Activated CD8-positive, alpha-beta T cell treated with anti-CD3 and anti-CD28 coated beads, Interleukin-2, amount 10 ng/mL, durations not matched to agents 7 days and 5 days (primary cell): ENCODE measurements at regions not wholly inside any gene's neighbourhood (a gene's known extent, or its start where the extent isn't known, plus 50 kb on each side); places are given as distances from the start of the nearest gene placed in this dataset.

Experiments
- ATAC-seq: fragments of 150-1000 bp; cut with Tn5 transposase; one replicate; pipeline ENCODE4 v1.10.0; 2021; ENCODE audit warnings: moderate library complexity
- CTCF ChIA-PET: fragments of 350-600 bp; sonication (Branson Sonifier 250); formaldehyde crosslinking; loops from one replicate; lab custom pipeline; 2021; ENCODE audit warnings: antibody characterized with exemption; lab: Charles Lee
- POLR2A ChIA-PET: fragments of 350-600 bp; sonication (Branson Sonifier 250); formaldehyde crosslinking; loops from one replicate; lab custom pipeline; 2021; ENCODE audit warnings: antibody characterized with exemption; lab: Charles Lee
- DNase-seq: peaks from one replicate; pipeline ENCODE4 v3.0.0-alpha.2; 2020
- H3K27ac Mint-ChIP-seq: one replicate; pipeline ENCODE4 v1.8.0; 2021; ENCODE audit warnings: mild to moderate bottlenecking, mixed read lengths
- H3K27me3 Mint-ChIP-seq: one replicate; pipeline ENCODE4 v1.8.0; 2021; ENCODE audit warnings: low read depth, mixed read lengths
- H3K36me3 Mint-ChIP-seq: one replicate; pipeline ENCODE4 v1.8.0; 2021; ENCODE audit warnings: low read depth, mixed read lengths
- H3K4me1 Mint-ChIP-seq: one replicate; pipeline ENCODE4 v1.8.0; 2021; ENCODE audit warnings: low read depth, mixed read lengths
- H3K4me3 Mint-ChIP-seq: one replicate; pipeline ENCODE4 v1.8.0; 2021; ENCODE audit warnings: mild to moderate bottlenecking, mixed read lengths
- H3K9me3 Mint-ChIP-seq: one replicate; pipeline ENCODE4 v1.8.0; 2022; ENCODE audit warnings: mixed read lengths; ENCODE audit not compliant: insufficient read depth

GRCh38 chr14:25122843-25123242 is 72.9 kb upstream of the STXBP6 start:
- Mint-ChIP-seq H3K27ac (no peak overlapping the region), H3K36me3 (no peaks in the 10 kb centered on the region), H3K4me1 (no peaks in the 10 kb centered on the region), H3K27me3 (no peaks in the 10 kb centered on the region), H3K4me3 (no peak overlapping the region), H3K9me3 (no peaks in the 10 kb centered on the region)
- CTCF ChIA-PET, result no interaction called here
- ATAC-seq (no peak), DNase-seq (no peak)
- POLR2A ChIA-PET, result no interaction called here

- H3K4me3 Mint-ChIP-seq, result no peak overlapping the region
- H3K27ac Mint-ChIP-seq, result no peak overlapping the region
- ATAC-seq (no peak), DNase-seq (no peak)
- H3K4me1 Mint-ChIP-seq, result no peaks in the 10 kb centered on the region
- H3K36me3 Mint-ChIP-seq, result no peaks in the 10 kb centered on the region
- no peaks in the 10 kb centered on the region for H3K27me3 Mint-ChIP-seq
- H3K9me3 Mint-ChIP-seq, result no peaks in the 10 kb centered on the region
- CTCF ChIA-PET, result no interaction called here
- POLR2A ChIA-PET, result no interaction called here
These were observed 72.3 kb upstream of the STXBP6 start for GRCh38 chr14:25122211-25122610.

GRCh38 chr14:25121337-25122129 is 71.6 kb upstream of the STXBP6 start:
- Mint-ChIP-seq H3K27ac (no peak overlapping the region), H3K36me3 (no peaks in the 10 kb centered on the region), H3K9me3 (no peaks in the 10 kb centered on the region), H3K4me3 (no peak overlapping the region), H3K27me3 (no peaks in the 10 kb centered on the region), H3K4me1 (no peaks in the 10 kb centered on the region)
- no peak for DNase-seq
- ChIA-PET POLR2A (no interaction called here), CTCF (no interaction called here)
- no peak for ATAC-seq

GRCh38 chr14:25120261-25120660 is 70.3 kb upstream of the STXBP6 start:
- no peak for ATAC-seq
- CTCF ChIA-PET, result no interaction called here
- H3K4me1 Mint-ChIP-seq, result no peaks in the 10 kb centered on the region

GRCh38 chr14:25118671-25119070 is 68.7 kb upstream of the STXBP6 start:
- ChIA-PET CTCF (interaction anchor here (1.4 kb wide), 1 partner anchor 30 kb away, joined by 3 read pairs; no protein-coding TSS in a partner anchor), POLR2A (no interaction called here)
- Mint-ChIP-seq H3K36me3 (no peaks in the 10 kb centered on the region), H3K27me3 (no peaks in the 10 kb centered on the region), H3K27ac (no peak overlapping the region), H3K4me1 (no peaks in the 10 kb centered on the region), H3K9me3 (no peaks in the 10 kb centered on the region), H3K4me3 (no peak overlapping the region)
- DNase-seq, result no peak
- no peak for ATAC-seq

More at GRCh38 chr14:25120261-25120660, 70.3 kb upstream of the STXBP6 start:
- no peaks in the 10 kb centered on the region for H3K27me3 Mint-ChIP-seq
- DNase-seq, result no peak
- POLR2A ChIA-PET, result no interaction called here
- no peak overlapping the region for H3K27ac Mint-ChIP-seq
- no peak overlapping the region for H3K4me3 Mint-ChIP-seq
- no peaks in the 10 kb centered on the region for H3K36me3 Mint-ChIP-seq
- no peaks in the 10 kb centered on the region for H3K9me3 Mint-ChIP-seq

- ChIA-PET CTCF (no interaction called here), POLR2A (no interaction called here)
- Mint-ChIP-seq H3K4me1 (no peaks in the 10 kb centered on the region), H3K27ac (no peak overlapping the region), H3K9me3 (no peaks in the 10 kb centered on the region), H3K36me3 (no peaks in the 10 kb centered on the region), H3K4me3 (no peak overlapping the region), H3K27me3 (no peaks in the 10 kb centered on the region)
- ATAC-seq, result no peak
- DNase-seq, result no peak
These were observed 67.4 kb upstream of the STXBP6 start for GRCh38 chr14:25117342-25117741.

- H3K27ac Mint-ChIP-seq, result no peak overlapping the region
- CTCF ChIA-PET, result no interaction called here
- no peak for ATAC-seq
- no peaks in the 10 kb centered on the region for H3K36me3 Mint-ChIP-seq
- no peaks in the 10 kb centered on the region for H3K4me1 Mint-ChIP-seq
- no peak overlapping the region for H3K4me3 Mint-ChIP-seq
- DNase-seq, result no peak
- POLR2A ChIA-PET, result no interaction called here
- no peaks in the 10 kb centered on the region for H3K9me3 Mint-ChIP-seq
- no peaks in the 10 kb centered on the region for H3K27me3 Mint-ChIP-seq
These were observed 66.7 kb upstream of the STXBP6 start for GRCh38 chr14:25116607-25117006.

GRCh38 chr14:25113394-25113793 is 63.4 kb upstream of the STXBP6 start:
- DNase-seq (no peak), ATAC-seq (no peak)
- H3K27me3 Mint-ChIP-seq, result no peaks in the 10 kb centered on the region
- H3K4me1 Mint-ChIP-seq, result no peaks in the 10 kb centered on the region
- CTCF ChIA-PET, result no interaction called here
- H3K4me3 Mint-ChIP-seq, result no peak overlapping the region
- no peaks in the 10 kb centered on the region for H3K9me3 Mint-ChIP-seq
- no peak overlapping the region for H3K27ac Mint-ChIP-seq
- H3K36me3 Mint-ChIP-seq, result no peaks in the 10 kb centered on the region
- POLR2A ChIA-PET, result no interaction called here

- CTCF ChIA-PET, result no interaction called here
- no peaks in the 10 kb centered on the region for H3K9me3 Mint-ChIP-seq
- DNase-seq (no peak), ATAC-seq (no peak)
- H3K4me3 Mint-ChIP-seq, result no peak overlapping the region
- H3K36me3 Mint-ChIP-seq, result no peaks in the 10 kb centered on the region
- H3K4me1 Mint-ChIP-seq, result no peaks in the 10 kb centered on the region
- no peak overlapping the region for H3K27ac Mint-ChIP-seq
- POLR2A ChIA-PET, result no interaction called here
- H3K27me3 Mint-ChIP-seq, result no peaks in the 10 kb centered on the region
These were observed 61.2 kb upstream of the STXBP6 start for GRCh38 chr14:25111061-25111601.

- ATAC-seq (no peak), DNase-seq (no peak)
- no peaks in the 10 kb centered on the region for H3K27me3 Mint-ChIP-seq
- no peaks in the 10 kb centered on the region for H3K36me3 Mint-ChIP-seq
- H3K9me3 Mint-ChIP-seq, result no peaks in the 10 kb centered on the region
- no peaks in the 10 kb centered on the region for H3K4me1 Mint-ChIP-seq
- no peak overlapping the region for H3K27ac Mint-ChIP-seq
- ChIA-PET POLR2A (no interaction called here), CTCF (no interaction called here)
- no peak overlapping the region for H3K4me3 Mint-ChIP-seq
These were observed 60.2 kb upstream of the STXBP6 start for GRCh38 chr14:25110106-25110505.

GRCh38 chr14:25108959-25109358 is 59.0 kb upstream of the STXBP6 start:
- no peak for ATAC-seq
- no peak overlapping the region for H3K27ac Mint-ChIP-seq
- ChIA-PET CTCF (no interaction called here), POLR2A (no interaction called here)
- no peaks in the 10 kb centered on the region for H3K9me3 Mint-ChIP-seq
- H3K27me3 Mint-ChIP-seq, result no peaks in the 10 kb centered on the region
- no peaks in the 10 kb centered on the region for H3K36me3 Mint-ChIP-seq
- DNase-seq, result no peak
- H3K4me3 Mint-ChIP-seq, result no peak overlapping the region
- no peaks in the 10 kb centered on the region for H3K4me1 Mint-ChIP-seq

- POLR2A ChIA-PET, result no interaction called here
These were observed 58.3 kb upstream of the STXBP6 start for GRCh38 chr14:25108291-25108690.

More at GRCh38 chr14:25108291-25108690, 58.3 kb upstream of the STXBP6 start:
- no peak for DNase-seq
- Mint-ChIP-seq H3K4me1 (no peaks in the 10 kb centered on the region), H3K36me3 (no peaks in the 10 kb centered on the region), H3K27me3 (no peaks in the 10 kb centered on the region), H3K4me3 (no peak overlapping the region), H3K9me3 (no peaks in the 10 kb centered on the region), H3K27ac (no peak overlapping the region)
- CTCF ChIA-PET, result no interaction called here
- ATAC-seq, result no peak
